D341Med (cell line): ENCODE measurements at regions not wholly inside any gene's neighbourhood (a gene's known extent, or its start where the extent isn't known, plus 50 kb on each side); places are given as distances from the start of the nearest gene placed in this dataset.

Experiments
- DNase-seq: peaks from one replicate; pipeline ENCODE4 v3.0.0; 2012; ENCODE audit warnings: low spot score

DNA sequence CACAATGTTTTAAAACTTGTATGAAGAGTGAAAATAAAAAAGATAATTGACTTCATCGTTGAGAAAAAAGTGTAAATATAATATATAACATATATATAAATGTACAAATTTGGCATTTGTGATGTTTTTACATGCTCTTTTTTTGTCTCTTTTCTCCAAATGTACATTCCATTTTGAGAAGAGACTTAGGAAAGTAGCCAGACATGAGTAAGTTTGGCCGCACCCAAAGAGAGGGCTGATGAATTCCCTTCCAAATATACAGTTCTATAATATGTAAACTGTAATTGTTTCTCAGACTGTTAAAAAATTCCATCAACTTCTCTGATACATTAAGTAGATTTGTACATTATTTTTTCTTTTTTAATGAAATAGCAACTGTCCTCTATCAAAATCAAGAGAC is 193.2 kb upstream of the MAP3K1 start:
- DNase-seq, result no peak

DNA sequence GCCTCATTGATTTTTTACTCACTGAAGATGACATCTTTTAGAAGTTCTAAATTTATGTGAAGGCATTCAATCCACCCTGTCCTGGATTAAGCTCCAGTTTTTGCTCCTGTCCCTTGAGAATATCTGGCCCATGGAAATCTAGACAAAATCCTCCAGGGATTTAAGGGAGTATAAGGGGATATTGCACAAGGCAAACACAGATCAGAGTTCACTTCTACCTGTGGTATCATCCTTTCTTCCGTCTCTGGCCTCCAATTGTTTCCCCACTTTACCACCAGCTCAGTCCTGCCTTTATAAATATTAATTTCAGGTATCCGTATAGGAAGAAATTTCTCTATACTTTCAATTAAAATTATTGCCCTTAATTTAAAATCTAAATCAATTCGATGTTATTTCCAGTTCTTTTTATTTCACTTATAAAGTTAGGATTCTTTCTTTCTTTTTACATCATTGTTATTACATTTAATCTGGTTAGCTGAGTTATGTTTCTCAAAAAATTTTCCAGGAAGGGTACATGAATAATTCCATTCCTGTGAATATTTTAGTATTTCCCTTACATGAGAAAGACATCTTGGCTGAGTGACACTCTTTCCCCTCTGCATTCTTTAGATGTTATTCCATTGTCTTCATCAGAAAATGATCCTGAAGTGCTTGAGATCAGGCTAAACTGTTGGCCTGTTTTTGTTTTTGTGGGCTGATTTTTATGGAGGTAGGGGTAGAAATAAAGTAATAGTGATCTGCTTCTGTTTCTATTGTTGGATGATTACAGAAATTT is 194.3 kb upstream of the MAP3K1 start:
- DNase-seq, result no peak

DNA sequence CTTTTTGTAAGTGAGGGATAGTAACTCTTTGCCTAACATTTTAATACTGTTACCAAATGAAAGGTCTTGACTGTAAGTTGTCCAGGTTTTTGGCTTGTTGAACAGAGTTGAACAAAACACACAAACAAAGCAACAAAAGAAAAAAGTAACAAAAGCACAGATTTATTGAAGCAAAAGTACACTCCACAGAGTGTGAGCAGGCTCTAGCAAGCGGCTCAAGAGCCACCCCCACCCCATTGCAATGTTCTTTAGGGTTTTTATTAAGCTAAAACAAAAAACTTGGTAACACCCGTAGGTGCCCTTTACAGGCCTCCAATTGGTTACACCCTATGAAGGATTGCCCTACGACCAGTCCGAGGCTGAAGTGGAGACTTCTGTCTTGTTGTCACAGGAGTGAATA is 197.4 kb upstream of the MAP3K1 start:
- no peak for DNase-seq

DNA sequence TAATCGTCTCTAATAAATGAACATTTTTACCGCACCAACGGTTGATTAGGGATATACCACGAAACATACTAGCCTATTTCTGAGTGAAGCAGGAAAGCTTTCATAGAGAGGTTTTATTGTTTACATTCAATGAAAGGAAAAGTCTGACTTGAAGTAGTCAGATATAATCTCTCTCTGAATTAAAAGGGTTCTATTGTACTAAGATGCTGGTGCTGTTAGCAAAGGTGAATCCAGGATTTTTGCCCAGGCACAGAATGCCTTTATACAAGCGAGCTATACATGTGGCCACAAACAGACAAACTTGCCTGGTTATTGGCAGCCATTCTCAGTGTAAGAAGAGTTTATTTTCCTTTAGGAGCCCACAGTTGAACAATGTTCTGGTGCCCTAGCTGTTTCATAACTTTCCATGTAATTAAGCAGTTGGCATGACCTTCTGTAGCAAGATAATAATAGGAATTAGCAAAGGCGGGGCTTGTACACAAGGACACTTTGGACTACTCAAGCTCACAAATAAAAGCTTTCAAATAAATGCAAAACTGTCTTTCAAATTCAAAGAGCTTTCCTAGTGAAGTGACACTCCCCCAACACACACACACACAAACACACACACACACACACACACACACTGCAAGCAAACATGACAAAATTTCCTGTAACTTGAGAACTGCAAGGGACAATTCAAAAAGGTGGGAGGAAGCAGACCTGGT is 198.7 kb upstream of the MAP3K1 start:
- DNase-seq, result no peak

DNA sequence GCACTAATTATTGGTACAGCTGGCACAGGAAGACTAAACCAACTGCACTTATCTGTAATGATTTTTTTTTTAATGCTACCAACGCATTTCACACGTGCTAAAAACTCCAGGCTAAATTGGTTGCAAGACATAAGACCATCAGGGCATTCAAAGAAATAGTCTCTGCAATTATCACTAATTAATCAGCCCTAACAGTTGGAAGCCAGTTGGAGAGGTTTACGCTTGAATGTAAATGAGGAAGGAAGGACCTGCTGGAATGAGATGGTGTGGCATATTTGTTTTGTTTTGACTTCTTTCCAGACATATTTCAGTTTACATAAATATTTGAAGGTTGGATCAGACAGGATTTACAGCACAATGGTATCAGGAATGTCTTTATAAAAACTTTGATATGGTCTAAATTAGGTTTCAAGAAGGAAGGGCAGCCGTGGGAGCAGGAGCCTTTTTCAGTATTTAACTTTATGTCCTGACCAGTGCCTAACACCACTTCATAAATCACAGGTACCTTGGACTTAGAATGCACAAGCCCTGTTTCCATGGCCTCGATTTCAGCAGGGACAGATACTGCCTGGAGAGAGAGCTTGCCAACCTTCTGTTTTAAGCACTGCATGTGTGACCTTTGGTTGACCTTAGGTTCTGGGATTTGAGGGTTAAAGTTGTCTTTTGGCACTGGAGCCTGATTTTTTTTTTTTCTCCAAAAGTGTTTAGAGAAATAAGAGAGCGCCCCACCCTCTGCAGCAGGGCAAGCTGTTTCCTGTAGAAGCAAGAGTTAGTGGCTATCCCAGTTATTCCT is 199.8 kb upstream of the MAP3K1 start:
- no peak for DNase-seq

DNA sequence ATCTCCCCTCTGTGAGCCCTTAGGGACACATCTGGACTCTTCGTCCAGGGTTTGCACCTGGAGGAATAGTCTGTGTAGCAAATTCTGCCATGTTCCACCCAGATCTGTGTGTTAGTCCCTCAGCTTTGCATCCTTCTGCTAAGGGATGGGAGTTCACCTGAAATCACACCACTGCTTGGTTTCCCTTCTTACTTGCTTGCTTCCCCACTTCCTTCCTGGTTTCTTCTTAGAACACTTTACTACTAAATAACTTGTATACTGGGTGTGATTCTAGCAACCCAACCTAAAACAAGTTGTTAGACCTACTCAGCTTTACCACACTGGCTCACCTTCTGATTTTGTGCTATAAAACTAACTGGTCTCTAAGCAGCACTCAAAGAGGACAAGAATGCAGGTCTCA is 202.6 kb upstream of the MAP3K1 start:
- DNase-seq, result no peak

DNA sequence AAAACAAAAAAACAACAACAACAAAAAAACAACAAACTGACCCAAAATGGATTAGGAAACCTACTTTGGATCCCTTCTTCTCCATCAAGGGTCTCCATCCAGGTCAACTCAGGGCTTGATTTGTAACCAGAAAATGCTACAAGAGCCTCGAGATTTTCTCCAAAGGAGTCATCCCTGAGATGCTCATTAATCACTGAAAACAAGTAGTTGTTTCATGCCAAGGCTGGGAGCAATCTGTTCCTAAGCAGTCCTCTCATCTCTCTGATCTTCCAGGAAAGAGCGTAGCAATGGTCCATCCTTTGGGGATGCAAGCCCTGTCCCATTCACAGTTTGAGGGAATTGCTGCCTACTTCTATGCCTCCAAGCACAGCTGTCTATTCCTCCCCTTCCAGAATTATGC is 203.0 kb upstream of the MAP3K1 start:
- no peak for DNase-seq

DNA sequence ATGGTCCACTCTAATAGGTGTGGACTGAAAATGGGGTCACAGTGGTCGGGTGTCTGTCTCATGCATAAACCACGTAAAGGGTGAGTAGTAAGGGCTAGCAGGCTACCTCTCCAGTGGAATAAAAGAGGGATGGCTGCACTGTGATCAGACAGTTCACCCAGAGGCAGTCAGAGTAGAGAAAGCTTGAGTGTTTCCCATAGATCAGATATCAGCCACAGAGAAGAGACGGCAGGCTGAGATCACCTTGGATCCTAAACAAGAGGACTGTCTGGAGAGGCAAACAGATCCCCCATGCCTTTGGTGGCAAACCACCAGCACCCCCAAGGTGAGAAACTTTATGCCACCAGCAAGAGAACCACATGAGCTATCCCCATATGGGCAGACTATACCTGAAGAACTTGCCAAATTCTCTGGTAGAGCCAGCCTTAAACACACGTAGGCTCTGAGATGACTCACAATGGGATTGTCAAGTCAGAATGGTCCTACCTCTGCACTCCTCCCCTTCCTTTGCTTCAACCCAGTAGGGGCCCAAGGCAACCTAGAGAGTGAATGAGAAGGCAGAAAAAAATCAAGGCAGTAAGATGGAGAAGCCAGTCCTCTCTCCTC is 205.2 kb upstream of the MAP3K1 start:
- DNase-seq, result no peak

DNA sequence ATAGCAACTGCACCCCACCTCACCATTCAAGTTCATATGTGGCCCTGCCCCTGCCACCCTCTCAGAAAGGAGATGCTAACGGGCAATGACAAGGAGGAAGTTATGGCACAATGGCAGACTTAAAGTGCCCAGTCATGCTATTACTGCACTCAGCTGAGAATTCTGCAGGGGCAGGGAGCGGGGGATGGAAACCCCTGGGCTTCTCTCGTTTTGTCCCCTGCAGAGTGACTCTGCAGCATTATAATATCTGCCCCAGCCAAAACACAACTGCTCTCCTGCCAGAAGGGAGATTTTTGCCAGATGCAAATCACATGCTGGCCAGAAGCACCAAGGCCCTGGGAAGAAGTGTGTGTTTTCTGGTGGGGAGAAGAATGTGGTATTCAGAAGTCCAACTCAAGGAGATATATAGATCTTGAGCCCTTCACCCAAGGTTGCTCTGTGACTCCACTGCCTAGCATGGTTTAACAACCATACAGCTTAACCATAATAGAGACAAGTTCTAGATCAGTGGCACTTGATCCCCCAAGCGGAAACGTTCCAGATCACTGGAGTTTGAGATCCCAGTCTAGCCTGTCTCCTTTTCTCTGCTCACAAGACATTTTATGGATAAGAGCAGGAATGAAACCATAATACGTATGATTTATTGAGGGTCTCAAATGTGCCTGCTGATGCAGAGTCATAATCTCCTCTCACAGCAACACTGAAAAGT is 207.0 kb upstream of the MAP3K1 start:
- DNase-seq, result no peak

DNA sequence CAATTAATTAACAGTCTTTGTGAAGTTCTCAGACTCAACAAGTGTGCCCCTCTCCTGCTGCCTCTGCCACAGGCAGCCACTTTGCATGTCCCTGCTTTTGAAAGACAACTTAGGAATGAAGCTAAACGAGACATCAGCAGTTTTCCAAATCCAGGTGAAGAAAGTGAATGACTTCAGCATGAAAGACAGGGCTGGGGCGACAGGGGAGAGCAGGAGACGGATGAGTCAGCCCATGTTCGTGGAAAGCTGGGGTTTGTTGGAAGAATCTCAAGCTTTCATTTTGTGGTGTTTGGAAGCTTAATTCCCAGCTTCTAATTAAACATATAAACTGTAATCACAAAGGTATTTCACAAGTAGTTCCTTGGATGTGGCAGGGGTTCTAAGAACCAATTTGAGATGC is 207.8 kb upstream of the MAP3K1 start:
- no peak for DNase-seq

DNA sequence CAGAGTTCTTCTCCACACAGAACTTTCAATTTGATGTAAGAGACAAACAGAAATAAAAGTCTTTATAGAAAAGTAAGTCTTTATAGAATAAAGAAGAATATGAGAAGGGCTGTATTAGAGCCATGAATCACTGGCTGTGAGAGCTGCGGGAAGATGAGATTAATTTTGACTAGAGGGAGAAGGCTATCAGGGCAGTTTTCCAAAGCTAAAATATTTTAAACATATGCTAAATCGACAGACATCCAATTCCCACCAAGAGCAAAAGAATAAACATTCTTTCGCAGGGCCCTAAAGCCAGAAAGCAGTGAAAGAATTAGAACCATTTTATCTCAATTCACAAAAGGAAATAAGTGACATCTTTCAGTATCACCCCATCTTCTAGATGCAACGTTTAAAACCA is 208.3 kb upstream of the MAP3K1 start:
- no peak for DNase-seq

DNA sequence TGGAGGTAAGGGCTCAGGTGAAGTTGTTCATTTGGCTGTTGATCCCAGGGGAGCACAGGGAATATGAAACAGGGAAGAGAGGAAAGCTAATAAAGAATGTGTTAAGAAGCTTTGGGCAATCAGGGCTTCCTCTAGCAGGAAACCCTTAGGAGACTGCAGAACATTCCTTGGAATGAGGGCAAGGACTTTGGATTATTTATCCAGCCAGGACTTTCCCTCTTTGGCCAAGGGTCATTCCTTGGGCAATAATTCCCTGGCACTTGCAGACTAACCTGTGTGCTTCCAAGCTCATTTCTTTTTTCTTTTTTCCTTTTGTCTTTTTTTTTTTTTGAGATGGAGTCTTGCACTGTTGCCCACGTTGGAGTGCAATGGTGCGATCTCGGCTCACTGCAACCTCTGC is 209.2 kb upstream of the MAP3K1 start:
- DNase-seq, result no peak

DNA sequence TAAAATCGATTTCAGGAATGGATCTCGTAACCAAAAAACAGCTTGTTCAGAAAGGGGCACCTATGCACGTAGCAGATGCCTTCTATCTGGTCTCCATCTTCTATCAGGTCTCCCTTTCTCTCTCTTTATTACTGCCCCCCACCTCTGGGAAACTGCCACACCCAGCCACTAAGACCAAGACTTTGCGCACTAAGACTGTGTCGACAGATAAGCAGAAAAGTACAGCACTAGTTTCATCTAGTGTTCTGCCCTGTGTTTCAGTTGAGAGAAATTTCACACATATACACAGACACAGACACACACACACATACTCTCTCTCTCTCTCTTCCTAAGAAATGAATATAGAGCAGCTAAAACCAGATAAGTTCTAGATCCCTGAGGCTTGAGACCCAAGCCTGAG is 210.1 kb upstream of the MAP3K1 start:
- DNase-seq, result no peak

DNA sequence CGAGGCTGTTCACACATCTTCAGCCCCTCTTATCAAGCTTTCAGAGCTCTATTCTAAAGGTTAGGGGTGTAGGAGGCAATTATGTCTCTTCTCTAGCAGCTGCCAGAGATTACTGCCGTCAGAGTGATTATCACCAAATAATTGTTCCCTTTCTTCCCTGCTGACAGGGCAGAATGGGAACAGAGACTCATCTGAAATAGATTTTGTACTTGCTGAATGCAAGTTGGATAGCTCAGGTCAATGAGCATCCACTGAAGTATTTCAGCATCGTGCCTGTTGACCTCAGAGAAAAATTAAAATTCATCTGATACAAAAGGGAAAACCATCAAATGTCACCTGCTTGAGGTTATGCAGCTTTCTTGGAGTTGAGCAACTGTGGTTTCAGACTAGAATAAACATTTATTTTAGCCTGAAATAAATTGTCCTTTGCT is 213.7 kb upstream of the MAP3K1 start:
- no peak for DNase-seq

DNA sequence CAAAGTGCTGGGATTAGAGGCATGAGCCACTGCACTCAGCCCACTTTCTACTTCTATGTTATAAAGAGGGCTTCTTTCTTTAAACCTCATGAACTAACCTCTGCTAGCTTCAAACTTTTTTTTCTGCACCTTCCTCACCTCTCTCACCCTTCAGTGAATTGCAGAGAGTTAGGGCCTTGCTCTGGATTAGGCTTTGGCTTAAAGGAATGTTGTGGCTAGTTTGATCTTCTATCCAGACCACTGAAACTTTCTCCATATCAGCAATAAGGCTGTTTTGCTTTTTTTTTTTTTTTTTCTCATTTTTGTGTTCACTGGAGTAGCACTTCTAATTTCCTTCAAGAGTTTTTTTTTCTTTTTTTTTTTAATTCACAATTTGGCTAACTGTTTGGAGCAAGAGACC is 216.4 kb upstream of the MAP3K1 start:
- DNase-seq, result no peak

DNA sequence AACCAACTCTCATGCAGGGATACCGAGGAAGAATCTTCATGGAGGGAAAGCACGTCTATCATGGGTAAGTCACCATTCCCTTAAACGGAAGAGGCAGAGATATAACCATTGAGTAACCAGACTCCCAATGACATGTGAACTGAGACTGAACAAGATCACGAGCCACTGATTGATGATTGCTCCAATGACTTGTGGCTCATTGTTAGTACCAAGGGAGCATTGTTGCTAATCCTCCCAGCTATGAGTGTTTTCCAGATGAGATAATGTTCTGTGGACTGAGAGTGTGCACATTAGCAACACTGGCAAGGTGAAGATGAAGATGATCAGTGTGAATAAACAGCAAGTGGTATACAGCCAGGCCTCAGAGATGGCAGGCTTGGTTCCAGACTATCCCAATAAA is 219.2 kb upstream of the MAP3K1 start:
- no peak for DNase-seq

DNA sequence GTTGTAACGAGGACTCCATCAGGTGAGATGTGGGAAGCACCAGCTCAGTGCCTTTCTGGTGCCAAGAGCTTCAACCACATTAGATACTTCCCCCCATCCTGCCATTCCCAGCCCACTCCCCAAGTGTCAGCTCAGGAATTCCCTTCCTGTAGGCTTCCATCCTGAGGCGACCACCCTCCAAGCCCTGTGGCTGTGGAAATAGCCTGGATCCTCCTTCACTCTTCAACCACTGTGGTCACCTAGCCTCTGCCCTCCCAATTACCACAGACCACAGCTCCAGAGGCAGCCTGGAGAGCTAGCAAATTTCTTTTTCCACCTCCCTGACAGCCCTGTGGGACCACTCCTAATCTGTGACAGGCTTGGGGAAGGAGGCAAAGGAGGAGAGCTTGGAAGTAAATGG is 219.8 kb upstream of the MAP3K1 start:
- no peak for DNase-seq

DNA sequence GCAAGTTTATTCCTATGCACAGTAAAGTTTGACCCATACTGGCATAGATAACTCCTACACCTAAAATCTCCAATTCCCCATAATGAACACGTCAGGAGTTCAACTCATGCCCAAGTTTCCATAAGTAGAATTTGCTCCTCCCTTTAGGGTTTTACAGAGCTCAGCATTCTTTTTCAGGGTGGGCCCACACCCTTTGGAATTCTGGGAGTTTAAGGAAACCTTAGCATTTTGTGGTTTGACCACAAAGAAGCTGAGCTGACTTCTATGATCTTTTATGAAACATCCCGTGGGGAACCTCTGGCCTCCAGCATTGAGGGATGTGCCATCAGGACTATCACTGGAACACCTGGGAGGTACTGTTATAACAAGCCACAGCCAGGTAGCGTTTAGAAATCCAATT is 220.6 kb upstream of the MAP3K1 start:
- DNase-seq, result no peak

DNA sequence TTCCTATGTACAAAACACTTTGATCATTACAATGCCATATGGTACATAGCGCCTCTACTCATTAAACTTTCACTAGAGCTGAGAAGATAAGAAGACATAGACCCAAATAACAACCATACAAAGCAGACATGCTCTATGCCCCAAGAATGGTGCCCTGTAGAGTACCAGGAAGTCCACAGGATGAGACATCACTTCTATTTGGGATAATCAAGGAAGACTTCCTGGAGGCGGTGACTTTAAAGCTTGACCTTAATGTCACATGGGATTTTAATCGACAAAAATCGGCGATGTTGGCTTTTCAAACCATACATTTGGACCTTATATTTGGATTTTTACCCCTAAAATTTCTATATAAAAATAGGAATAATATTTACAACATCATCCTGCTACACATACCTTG is 224.3 kb upstream of the MAP3K1 start:
- no peak for DNase-seq

DNA sequence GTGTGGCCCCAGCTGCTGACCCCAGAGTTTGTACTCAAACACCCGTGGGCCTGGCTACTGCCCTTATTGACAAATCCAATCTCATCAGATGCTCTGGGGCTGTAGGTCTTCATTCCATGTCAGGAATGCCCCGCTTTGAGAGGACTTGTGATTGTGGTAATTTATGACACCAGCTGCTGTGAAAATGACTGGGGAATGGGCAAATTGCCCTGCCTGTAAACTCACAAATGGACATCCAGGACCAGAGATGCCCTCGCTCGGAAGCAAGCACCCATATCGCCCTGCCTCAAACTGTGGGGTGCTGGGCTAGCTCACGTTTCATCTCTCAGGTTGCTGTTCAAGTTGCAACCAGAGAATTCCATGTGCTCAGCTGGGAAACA is 225.9 kb upstream of the MAP3K1 start:
- no peak for DNase-seq

DNA sequence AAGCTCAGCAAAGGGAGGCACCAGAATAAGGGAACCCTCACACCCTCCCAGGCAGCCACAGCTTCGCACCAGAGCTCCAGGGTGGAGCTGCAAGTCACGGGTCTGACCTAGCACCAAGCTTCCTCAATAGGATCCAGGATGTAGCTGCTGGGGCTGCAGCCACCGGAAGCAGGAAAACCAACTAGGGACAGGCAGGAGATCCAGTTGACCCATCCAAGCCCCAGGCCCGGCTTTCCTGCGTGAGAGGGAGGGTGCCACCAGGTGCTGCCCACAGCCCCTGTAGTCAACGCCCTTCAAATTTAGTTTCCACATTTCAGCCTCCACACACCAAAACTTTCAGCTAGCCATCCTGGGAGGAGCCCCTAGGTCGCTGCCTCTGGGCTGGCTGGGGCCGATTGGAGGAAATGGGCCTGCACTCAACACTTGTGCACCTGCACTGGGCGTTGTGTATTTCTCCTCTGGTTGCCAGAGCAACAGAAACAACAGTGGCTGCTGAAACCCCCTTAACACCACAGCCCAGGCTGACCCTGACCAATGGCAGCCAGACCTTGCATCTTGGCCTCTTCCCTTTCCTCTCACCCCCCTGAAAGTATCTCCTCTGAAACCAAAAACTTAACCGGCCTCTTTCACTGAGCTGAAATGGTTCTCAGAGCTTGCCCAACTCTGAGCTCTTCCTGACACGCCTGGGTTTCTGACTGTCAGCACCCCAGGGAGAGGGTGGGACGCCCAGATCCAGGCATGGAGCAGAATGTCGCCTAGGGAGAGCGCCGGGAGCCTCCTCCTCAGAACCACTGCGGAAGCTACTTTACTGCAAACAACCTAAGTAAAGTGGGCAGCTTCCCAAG is 226.5 kb upstream of the MAP3K1 start:
- no peak for DNase-seq
